OCI-LY1 (cell line): ENCODE measurements at regions not wholly inside any gene's neighbourhood (a gene's known extent, or its start where the extent isn't known, plus 50 kb on each side); places are given as distances from the start of the nearest gene placed in this dataset.

Source experiments
- H2AFZ ChIP-seq: fragments of 200-600 bp; sonication (generic), shearing (Covaris generic); 2 replicates; pipeline ENCODE4 v1.6.0; 2014; ENCODE audit warnings: antibody characterized with exemption, mild to moderate bottlenecking, low read length
- H3F3A ChIP-seq: fragments of 200-600 bp; sonication (generic), shearing (Covaris generic); 2 replicates; pipeline ENCODE4 v1.6.0; 2014; ENCODE audit warnings: mild to moderate bottlenecking, antibody characterized with exemption, low read length, moderate library complexity; ENCODE audit not compliant: insufficient read depth
- H3K27ac ChIP-seq: fragments of 200-600 bp; sonication (generic); 2 replicates; pipeline ENCODE4 v1.5.1; 2014; ENCODE audit warnings: low read length, mixed run types, mild to moderate bottlenecking, low read depth; ENCODE audit not compliant: poor library complexity, severe bottlenecking
- H3K27me3 ChIP-seq: fragments of 200-600 bp; sonication (generic); 2 replicates; pipeline ENCODE4 v1.6.0; 2014; ENCODE audit warnings: antibody characterized with exemption, mild to moderate bottlenecking, low read length, moderate library complexity; ENCODE audit not compliant: insufficient read depth
- H3K36me3 ChIP-seq: fragments of 200-600 bp; sonication (generic); 2 replicates; pipeline ENCODE4 v1.6.1; 2014; ENCODE audit warnings: mild to moderate bottlenecking, antibody characterized with exemption, low read length, moderate library complexity, mixed read lengths; ENCODE audit not compliant: insufficient read depth
- H3K4me1 ChIP-seq: fragments of 200-600 bp; sonication (generic); 2 replicates; pipeline ENCODE4 v1.5.1; 2014; ENCODE audit warnings: mild to moderate bottlenecking, low read length, moderate library complexity; ENCODE audit not compliant: insufficient read depth, severe bottlenecking
- H3K4me2 ChIP-seq: fragments of 200-600 bp; sonication (generic), shearing (Covaris generic); 2 replicates; pipeline ENCODE4 v1.6.1; 2014; ENCODE audit warnings: low read length
- H3K4me3 ChIP-seq: fragments of 200-600 bp; sonication (generic); 2 replicates; pipeline ENCODE4 v1.5.1; 2014; ENCODE audit warnings: low read length, low read depth, mild to moderate bottlenecking, mixed read lengths; ENCODE audit not compliant: poor library complexity, severe bottlenecking
- H3K79me2 ChIP-seq: fragments of 200-600 bp; shearing (Covaris generic); 2 replicates; pipeline ENCODE4 v1.6.1; 2016; ENCODE audit warnings: mixed run types, low read length, mixed read lengths; ENCODE audit not compliant: insufficient read depth
- H3K9ac ChIP-seq: fragments of 200-600 bp; sonication (generic), shearing (Covaris generic); 2 replicates; pipeline ENCODE4 v1.6.1; 2014; ENCODE audit warnings: mild to moderate bottlenecking, low read length, mixed read lengths
- H3K9me2 ChIP-seq: fragments of 200-600 bp; sonication (generic), shearing (Covaris generic); 2 replicates; pipeline ENCODE4 v1.6.1; 2014; ENCODE audit warnings: low read depth, mild to moderate bottlenecking, low read length, mixed read lengths
- H3K9me3 ChIP-seq: fragments of 200-600 bp; shearing (Covaris generic); 2 replicates; pipeline ENCODE4 v1.6.1; 2014; ENCODE audit warnings: low read length, mixed read lengths
- H4K20me1 ChIP-seq: fragments of 200-600 bp; sonication (generic), shearing (Covaris generic); 2 replicates; pipeline ENCODE4 v1.6.0; 2016; ENCODE audit warnings: mild to moderate bottlenecking, low read length; ENCODE audit not compliant: insufficient read depth
- EZH2 ChIP-seq: fragments of 200-600 bp; sonication (generic), shearing (Covaris generic); IDR thresholded peaks from 2 replicates; pipeline ENCODE4 v1.8.0; 2017; ENCODE audit warnings: borderline replicate concordance, mixed run types, mild to moderate bottlenecking, antibody characterized with exemption, low read length, moderate library complexity, mixed read lengths
- TF ChIP-seq, protein P1 (sequence below): fragments of 200-600 bp; sonication (generic), shearing (Covaris generic); IDR thresholded peaks from 2 replicates; pipeline ENCODE4 v1.5.1; 2017; ENCODE audit warnings: mild to moderate bottlenecking, antibody characterized with exemption, low read length, moderate library complexity, mixed read lengths

DNA sequence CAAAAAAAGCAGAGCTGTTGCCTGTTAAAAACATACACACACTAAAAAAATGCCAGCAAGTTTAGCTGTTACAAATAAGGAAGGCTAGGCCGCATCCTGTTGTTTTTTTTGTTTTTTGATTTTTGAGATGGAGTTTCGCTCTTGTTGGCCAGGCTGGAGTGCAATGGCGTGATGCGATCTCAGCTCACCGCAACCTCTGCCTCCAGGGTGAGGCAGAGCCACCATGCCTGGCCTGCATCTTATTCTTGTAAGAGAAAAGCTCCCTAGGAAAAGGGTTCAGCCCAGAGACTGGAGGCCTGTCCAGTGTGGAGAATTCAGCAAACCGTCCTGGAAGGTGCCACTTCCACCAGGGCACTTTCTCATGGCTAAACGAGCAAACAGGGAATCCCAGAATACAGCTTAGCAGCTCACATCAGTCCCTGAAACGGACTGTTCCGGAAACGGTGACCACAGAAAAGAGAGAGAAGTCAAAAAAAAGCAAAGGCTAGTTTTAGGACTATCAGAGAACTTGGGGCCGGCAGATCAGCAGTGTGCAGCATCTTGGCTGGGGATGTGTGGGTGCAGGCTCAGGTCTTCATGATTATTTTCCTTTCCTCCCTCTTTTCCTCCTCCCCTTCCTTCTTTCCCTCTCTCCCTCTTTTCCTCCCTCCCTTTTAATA, 283.6 kb downstream of the AJAP1 start:
- Histone ChIP-seq H3K4me1 (no peaks in the 10 kb centered on the region), H2AFZ (no peak overlapping the region), H3K27ac (no peak overlapping the region), H3K79me2 (no peaks in the 10 kb centered on the region), H3K9ac (no peak overlapping the region), H3K9me3 (no peaks in the 10 kb centered on the region), H3K27me3 (no peaks in the 10 kb centered on the region), H3F3A (no peaks in the 10 kb centered on the region), H3K9me2 (no peaks in the 10 kb centered on the region), H3K4me2 (no peak overlapping the region), H3K36me3 (no peaks in the 10 kb centered on the region), H3K4me3 (no peak overlapping the region), H4K20me1 (no peaks in the 10 kb centered on the region)
- TF ChIP-seq, protein P1, sequence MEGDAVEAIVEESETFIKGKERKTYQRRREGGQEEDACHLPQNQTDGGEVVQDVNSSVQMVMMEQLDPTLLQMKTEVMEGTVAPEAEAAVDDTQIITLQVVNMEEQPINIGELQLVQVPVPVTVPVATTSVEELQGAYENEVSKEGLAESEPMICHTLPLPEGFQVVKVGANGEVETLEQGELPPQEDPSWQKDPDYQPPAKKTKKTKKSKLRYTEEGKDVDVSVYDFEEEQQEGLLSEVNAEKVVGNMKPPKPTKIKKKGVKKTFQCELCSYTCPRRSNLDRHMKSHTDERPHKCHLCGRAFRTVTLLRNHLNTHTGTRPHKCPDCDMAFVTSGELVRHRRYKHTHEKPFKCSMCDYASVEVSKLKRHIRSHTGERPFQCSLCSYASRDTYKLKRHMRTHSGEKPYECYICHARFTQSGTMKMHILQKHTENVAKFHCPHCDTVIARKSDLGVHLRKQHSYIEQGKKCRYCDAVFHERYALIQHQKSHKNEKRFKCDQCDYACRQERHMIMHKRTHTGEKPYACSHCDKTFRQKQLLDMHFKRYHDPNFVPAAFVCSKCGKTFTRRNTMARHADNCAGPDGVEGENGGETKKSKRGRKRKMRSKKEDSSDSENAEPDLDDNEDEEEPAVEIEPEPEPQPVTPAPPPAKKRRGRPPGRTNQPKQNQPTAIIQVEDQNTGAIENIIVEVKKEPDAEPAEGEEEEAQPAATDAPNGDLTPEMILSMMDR, result no peak
- no peak for TF ChIP-seq EZH2

DNA sequence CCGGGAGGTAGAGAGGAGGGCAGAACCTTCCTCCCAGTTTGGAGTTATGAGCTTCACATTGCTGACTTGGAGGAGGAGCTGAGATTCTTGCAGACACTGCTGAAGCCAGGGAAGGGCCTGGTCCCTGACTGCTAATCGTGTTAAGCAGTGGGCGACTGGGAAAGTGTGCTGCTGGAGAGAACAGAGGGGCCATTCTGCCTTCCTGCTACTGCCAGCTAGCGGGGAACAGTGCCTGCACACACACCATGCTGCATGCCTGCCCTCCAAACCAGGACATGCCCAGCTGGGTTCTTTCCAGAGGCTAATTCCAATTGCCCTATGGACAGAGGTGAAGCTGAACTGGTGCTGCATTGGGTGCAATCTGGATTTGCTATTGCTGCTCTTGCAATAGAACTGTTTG, 281.4 kb downstream of the AJAP1 start:
- no peak for TF ChIP-seq EZH2
- TF ChIP-seq, protein P1, result no peak
- H3K9me2 ChIP-seq, result no peaks in the 10 kb centered on the region

DNA sequence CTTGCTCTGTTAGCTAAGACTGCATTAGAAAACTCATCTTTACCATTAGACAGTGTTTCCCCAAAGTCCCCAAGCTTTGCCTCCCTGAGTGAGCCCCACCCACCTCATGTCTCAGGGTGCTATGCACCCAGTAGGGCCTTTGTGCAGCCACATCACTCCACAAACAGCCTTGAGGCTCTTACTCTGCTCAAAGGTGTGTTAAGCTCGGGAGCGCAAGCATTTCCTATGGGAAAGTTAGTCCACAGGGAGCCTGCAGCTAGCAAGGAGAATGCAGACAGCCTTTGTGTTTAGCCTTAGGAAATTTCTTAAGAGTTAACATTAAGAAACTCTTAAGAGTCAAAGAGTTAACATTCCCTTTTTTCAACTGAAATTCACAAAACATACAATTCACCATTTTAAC, 278.8 kb downstream of the AJAP1 start:
- Histone ChIP-seq H2AFZ (no peak overlapping the region), H3K79me2 (no peaks in the 10 kb centered on the region), H3K36me3 (no peaks in the 10 kb centered on the region), H3K9me3 (no peaks in the 10 kb centered on the region), H3F3A (no peaks in the 10 kb centered on the region), H3K27ac (no peak overlapping the region), H3K27me3 (no peaks in the 10 kb centered on the region), H3K4me3 (no peak overlapping the region), H3K9ac (no peak overlapping the region), H3K4me1 (no peaks in the 10 kb centered on the region), H4K20me1 (no peaks in the 10 kb centered on the region), H3K4me2 (no peak overlapping the region), H3K9me2 (no peaks in the 10 kb centered on the region)
- TF ChIP-seq EZH2, result no peak
- TF ChIP-seq, protein P1, result no peak

More for the DNA sequence above, 281.4 kb downstream of the AJAP1 start:
- Histone ChIP-seq H2AFZ (no peak overlapping the region), H3K27me3 (no peaks in the 10 kb centered on the region), H3K4me2 (no peak overlapping the region), H3K4me3 (no peak overlapping the region), H3K4me1 (no peaks in the 10 kb centered on the region), H3K9ac (no peak overlapping the region), H3K79me2 (no peaks in the 10 kb centered on the region), H3K9me3 (no peaks in the 10 kb centered on the region), H3K27ac (no peak overlapping the region), H3K36me3 (no peaks in the 10 kb centered on the region), H3F3A (no peaks in the 10 kb centered on the region), H4K20me1 (no peaks in the 10 kb centered on the region)
